CD4-positive, alpha-beta T cell (primary cell): ENCODE measurements at regions not wholly inside any gene's neighbourhood (a gene's known extent, or its start where the extent isn't known, plus 50 kb on each side); places are given as distances from the start of the nearest gene placed in this dataset.
"Not testable (repeated sequence)": the region's sequence is repeated elsewhere in the genome, so short reads cannot be mapped to it uniquely, and the experiment has no call there.

Experiments
- ATAC-seq: fragments of 200-7000 bp; cut with Tn5 transposase; one replicate; pipeline ENCODE4 v1.10.0; 2022; ENCODE audit warnings: mild to moderate bottlenecking; ENCODE audit not compliant: poor library complexity
- CTCF ChIA-PET: fragments of 350-600 bp; sonication (Branson Sonifier 250); formaldehyde crosslinking; loops from one replicate; lab custom pipeline; 2021; ENCODE audit warnings: antibody characterized with exemption, inconsistent platforms; lab: Charles Lee
- POLR2A ChIA-PET: fragments of 350-600 bp; sonication (Branson Sonifier 250); formaldehyde crosslinking; loops from one replicate; lab custom pipeline; 2021; ENCODE audit warnings: antibody characterized with exemption, inconsistent platforms; lab: Charles Lee
- DNase-seq, 14 experiments: peaks; one replicate each; pipeline ENCODE4 v3.0.0-alpha.2; 2013 to 2020; ENCODE audit warnings: mixed read lengths in 2 of 14
- H3K27ac ChIP-seq, 2 donors: one replicate each; pipeline versions ENCODE4 v1.5.1 to v1.7.0; 2013; ENCODE audit warnings: low read length in 2 of 2, low read depth in 1 of 2, mild to moderate bottlenecking in 1 of 2
- H3K27me3 ChIP-seq, 2 experiments: 1 replicate in 1 of 2; 2 replicates in 1 of 2; pipeline versions ENCODE4 v1.6.1 to v1.7.0; 2013; ENCODE audit warnings: low read length in 2 of 2, control low read depth in 1 of 2, mild to moderate bottlenecking in 1 of 2, moderate library complexity in 1 of 2; ENCODE audit not compliant: insufficient read depth in 2 of 2, control insufficient read depth in 1 of 2
- H3K36me3 ChIP-seq: one replicate; pipeline ENCODE4 v1.6.1; 2013; ENCODE audit warnings: low read length, control low read depth; ENCODE audit not compliant: insufficient read depth
- H3K4me1 ChIP-seq: one replicate; pipeline ENCODE4 v1.6.1; 2013; ENCODE audit warnings: low read length, control low read depth; ENCODE audit not compliant: insufficient read depth
- H3K4me3 ChIP-seq: one replicate; pipeline ENCODE4 v1.5.1; 2013; ENCODE audit warnings: mild to moderate bottlenecking, low read length, moderate library complexity
- H3K9me3 ChIP-seq, 2 experiments: 1 replicate in 1 of 2; 2 replicates in 1 of 2; pipeline versions ENCODE4 v1.6.1 to v1.7.0; 2013; ENCODE audit warnings: low read length in 2 of 2, mild to moderate bottlenecking in 2 of 2, control low read depth in 1 of 2, moderate library complexity in 1 of 2; ENCODE audit not compliant: control insufficient read depth in 1 of 2, insufficient read depth in 1 of 2
- H3K27ac Mint-ChIP-seq: one replicate; pipeline ENCODE4 v1.8.0; 2020; ENCODE audit warnings: mixed read lengths
- H3K27me3 Mint-ChIP-seq: one replicate; pipeline ENCODE4 v1.8.0; 2021; ENCODE audit warnings: mixed read lengths
- H3K36me3 Mint-ChIP-seq: one replicate; pipeline ENCODE4 v1.8.0; 2021; ENCODE audit warnings: low read depth, mixed read lengths
- H3K4me1 Mint-ChIP-seq: one replicate; pipeline ENCODE4 v1.8.0; 2021; ENCODE audit warnings: low read depth, mixed read lengths
- H3K4me3 Mint-ChIP-seq: one replicate; pipeline ENCODE4 v1.8.0; 2020; ENCODE audit warnings: mild to moderate bottlenecking, mixed read lengths
- H3K9me3 Mint-ChIP-seq: one replicate; pipeline ENCODE4 v1.8.0; 2020; ENCODE audit warnings: mixed read lengths
- CTCF ChIP-seq: fragments of 200-600 bp; IDR thresholded peaks from one replicate; pipeline ENCODE4 v1.8.0; 2022; ENCODE audit warnings: antibody characterized with exemption, mild to moderate bottlenecking
- intact Hi-C, 2 experiments: fragments of 100-400 bp; cut with DNase I in 1 of 2; cut with micrococcal nuclease in 1 of 2; formaldehyde crosslinking; loops; one replicate each; pipeline versions ENCODE4 v1.15.1 to v1.9.0; 2023 to 2025; cut with DNase I, micrococcal nuclease

DNA sequence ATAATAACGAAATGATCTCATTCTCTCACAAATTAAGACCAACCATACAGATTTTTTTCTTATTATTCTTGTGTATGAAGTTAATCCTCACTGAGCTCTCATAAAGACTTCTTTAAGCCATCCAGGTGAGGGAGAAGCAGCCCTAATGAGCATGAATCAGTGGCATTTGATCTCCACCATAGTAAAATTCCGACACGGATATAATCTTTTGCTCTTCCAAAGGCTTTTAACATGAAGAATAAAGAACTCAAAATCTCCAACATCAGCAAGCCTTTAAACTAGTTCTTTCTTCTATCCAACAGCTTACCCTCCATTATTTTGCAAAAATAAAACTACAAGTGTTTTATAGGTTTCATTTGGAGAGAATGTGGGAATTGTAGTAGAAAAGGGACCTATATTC lies 714.7 kb upstream of the NEGR1 start:
- Histone ChIP-seq H3K4me1 (no peaks in the 10 kb centered on the region), H3K36me3 (no peaks in the 10 kb centered on the region), H3K27me3 (no peaks in the 10 kb centered on the region), H3K27ac (no peak overlapping the region), H3K9me3 (no peaks in the 10 kb centered on the region), H3K4me3 (no peak overlapping the region)
- DNase-seq = no peak
- Mint-ChIP-seq H3K4me1 (no peaks in the 10 kb centered on the region), H3K4me3 (no peak overlapping the region), H3K27ac (no peak overlapping the region), H3K27me3 (no peaks in the 10 kb centered on the region), H3K36me3 (no peaks in the 10 kb centered on the region), H3K9me3 (peaks cover 2% of the 10 kb centered on the region)
- ChIA-PET CTCF (interaction anchor here (0.5 kb wide), 1 partner anchor 75 kb away, joined by 3 read pairs; no protein-coding TSS in a partner anchor), POLR2A (no interaction called here)
- no peak for TF ChIP-seq CTCF
- ATAC-seq = no peak
- intact Hi-C loops = no loop called here

DNA sequence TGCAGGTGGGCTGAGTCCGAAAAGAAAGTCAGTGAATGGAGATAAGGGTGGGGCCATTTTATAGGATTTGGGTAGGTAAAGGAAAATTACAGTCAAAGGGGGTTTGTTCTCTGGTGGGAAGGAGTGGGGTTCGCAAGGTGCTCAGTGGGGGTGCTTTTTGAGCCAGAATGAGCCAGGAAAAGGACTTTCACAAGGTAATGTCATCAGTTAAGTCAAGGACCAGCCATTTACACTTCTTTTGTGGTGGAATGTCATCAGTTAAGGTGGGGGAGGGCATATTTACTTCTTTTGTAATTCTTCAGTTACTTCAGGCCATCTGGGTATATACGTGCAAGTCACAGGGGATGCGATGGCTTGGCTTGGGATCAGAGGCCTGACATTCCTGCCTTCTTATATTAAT lies 705.5 kb upstream of the NEGR1 start:
- H3K36me3 Mint-ChIP-seq, H3K36me3 ChIP-seq, H3K27me3 ChIP-seq, ATAC-seq, intact Hi-C loops, H3K4me3 ChIP-seq, H3K4me1 Mint-ChIP-seq, H3K27ac ChIP-seq, DNase-seq, H3K9me3 ChIP-seq, H3K27me3 Mint-ChIP-seq, H3K27ac Mint-ChIP-seq, H3K4me1 ChIP-seq, POLR2A ChIA-PET, H3K4me3 Mint-ChIP-seq, CTCF ChIA-PET: not testable (repeated sequence)
- peaks cover 14% of the 10 kb centered on the region for H3K9me3 Mint-ChIP-seq

DNA sequence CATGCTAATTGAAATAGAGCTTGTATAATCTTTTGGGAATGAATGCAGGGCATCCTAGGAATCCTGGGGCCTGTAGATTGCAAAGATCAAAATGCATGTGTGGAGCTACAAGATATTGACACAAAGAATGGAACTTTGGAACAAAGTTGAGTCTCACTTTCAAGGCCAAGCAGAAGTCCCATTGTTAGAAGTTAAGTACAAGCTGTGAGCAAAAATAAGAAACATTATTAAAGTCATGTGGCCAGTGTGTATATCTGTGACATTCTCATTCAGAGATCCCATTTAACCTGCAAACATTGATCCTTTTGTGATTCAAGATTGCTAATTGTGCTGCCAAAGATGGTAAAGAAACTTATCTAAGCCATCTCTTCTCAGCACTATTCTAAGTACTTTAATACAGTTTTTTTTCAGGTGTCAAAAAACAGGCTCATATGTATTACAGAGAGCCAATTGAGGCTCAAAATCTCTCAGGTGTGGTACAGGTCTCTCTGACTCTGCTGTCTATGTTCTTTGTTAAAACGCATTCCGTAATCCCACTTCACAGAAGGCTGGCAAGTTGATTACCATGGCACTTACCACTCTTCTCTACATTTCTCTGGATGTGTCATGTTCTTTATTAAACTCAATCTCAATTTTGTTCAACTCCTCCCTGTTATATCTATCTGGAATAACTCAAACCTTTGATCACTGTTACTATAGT lies 704.4 kb upstream of the NEGR1 start:
- Mint-ChIP-seq H3K4me1 (no peaks in the 10 kb centered on the region), H3K9me3 (peaks cover 14% of the 10 kb centered on the region), H3K27ac (no peak overlapping the region), H3K36me3 (no peaks in the 10 kb centered on the region), H3K27me3 (no peaks in the 10 kb centered on the region), H3K4me3 (no peak overlapping the region)
- ChIA-PET CTCF (no interaction called here), POLR2A (no interaction called here)
- Histone ChIP-seq H3K36me3 (no peaks in the 10 kb centered on the region), H3K4me3 (no peak overlapping the region), H3K9me3 (peaks cover 0 to 6% of the 10 kb centered on the region in 2 experiments), H3K4me1 (no peaks in the 10 kb centered on the region), H3K27me3 (no peaks in the 10 kb centered on the region), H3K27ac (no peak overlapping the region)
- DNase-seq = no peak
- no peak for ATAC-seq
- no peak for TF ChIP-seq CTCF
- intact Hi-C loops = no loop called here

DNA sequence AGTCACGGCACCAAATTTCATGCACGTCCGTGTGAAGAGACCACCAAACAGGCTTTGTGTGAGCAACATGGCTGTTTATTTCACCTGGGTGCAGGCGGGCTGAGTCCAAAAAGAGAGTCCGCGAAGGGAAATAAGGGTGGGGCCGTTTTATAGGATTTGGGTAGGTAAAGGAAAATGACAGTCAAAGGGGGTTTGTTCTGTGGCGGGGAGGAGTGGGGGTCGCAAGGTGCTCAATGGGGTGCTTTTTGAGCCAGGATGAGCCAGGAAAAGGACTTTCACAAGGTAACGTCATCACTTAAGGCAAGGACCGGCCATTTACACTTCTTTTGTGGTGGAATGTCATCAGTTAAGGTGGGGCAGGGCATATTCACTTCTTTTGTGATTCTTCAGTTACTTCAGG lies 702.7 kb upstream of the NEGR1 start:
- H3K36me3 Mint-ChIP-seq, H3K4me1 Mint-ChIP-seq, ATAC-seq, H3K4me3 ChIP-seq, H3K4me3 Mint-ChIP-seq, H3K27me3 Mint-ChIP-seq, DNase-seq, H3K27ac ChIP-seq, H3K36me3 ChIP-seq, POLR2A ChIA-PET, intact Hi-C loops, H3K9me3 ChIP-seq, CTCF ChIA-PET, H3K27ac Mint-ChIP-seq, H3K4me1 ChIP-seq, H3K27me3 ChIP-seq: not testable (repeated sequence)
- H3K9me3 Mint-ChIP-seq = peaks cover 14% of the 10 kb centered on the region

DNA sequence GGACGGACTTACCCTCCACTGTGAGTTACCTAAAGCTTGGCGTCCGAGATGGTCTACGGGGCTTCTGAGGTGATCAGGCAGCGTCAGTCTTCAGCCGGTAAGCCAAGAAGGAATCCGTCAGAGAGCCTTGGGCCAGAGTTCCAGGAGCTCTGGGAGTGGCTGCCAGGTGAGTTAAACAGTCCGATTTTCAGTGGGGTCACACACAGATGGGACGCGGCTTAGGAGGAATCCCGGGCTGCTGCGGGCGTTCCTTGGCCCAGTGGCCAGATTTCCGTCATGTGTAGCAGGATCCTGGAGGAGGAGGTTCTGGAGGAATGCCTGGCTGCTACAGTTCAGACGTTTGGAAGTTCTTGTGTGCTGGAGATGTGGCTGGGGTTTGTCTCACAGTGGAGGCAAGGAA lies 700.7 kb upstream of the NEGR1 start:
- ATAC-seq, DNase-seq, H3K4me1 ChIP-seq, H3K36me3 ChIP-seq, H3K4me3 ChIP-seq, H3K4me3 Mint-ChIP-seq, CTCF ChIA-PET, H3K9me3 ChIP-seq, intact Hi-C loops, H3K27me3 ChIP-seq, POLR2A ChIA-PET, H3K27ac Mint-ChIP-seq, H3K27me3 Mint-ChIP-seq, H3K27ac ChIP-seq, H3K4me1 Mint-ChIP-seq, H3K36me3 Mint-ChIP-seq: not testable (repeated sequence)
- peaks cover 13% of the 10 kb centered on the region for H3K9me3 Mint-ChIP-seq
